HepG2 (cell line): ENCODE measurements at regions not wholly inside any gene's neighbourhood (a gene's known extent, or its start where the extent isn't known, plus 50 kb on each side); places are given as distances from the start of the nearest gene placed in this dataset.

Experiments
- ATAC-seq: fragments of 200-7000 bp; cut with Tn5 transposase; 3 replicates; pipeline ENCODE4 v1.9.1; 2020; ENCODE audit warnings: mild to moderate bottlenecking, moderate library complexity
- BruUV-seq: library from RNA; stranded (reverse); fragments of 400-500 nt; replicated peaks from 2 replicates; lab custom pipeline; 2021; lab: Mats Ljungman, UMichigan
- CTCF ChIA-PET: fragments of 300-600 bp; formaldehyde crosslinking; extraction: SDS; loops from one replicate; lab custom pipeline; 2021; ENCODE audit warnings: low total read pairs, inconsistent platforms, low intra/inter-chr PET ratio; lab: Yijun Ruan, JAX
- POLR2A ChIA-PET: fragments of 350-600 bp; sonication (Branson Sonifier 250); formaldehyde crosslinking; loops from one replicate; lab custom pipeline; 2020; ENCODE audit warnings: antibody characterized with exemption, inconsistent platforms; lab: Yijun Ruan, JAX
- DNase-seq: peaks from one replicate; pipeline ENCODE4 v3.0.0-alpha.2; 2015; ENCODE audit warnings: low spot score
- FAIRE-seq: peaks from 3 replicates; lab custom pipeline; 2011; peaks lifted over from hg19 to GRCh38; lab: Jason Lieb, UNC
- H2AFZ ChIP-seq: one replicate; pipeline ENCODE4 v1.6.1; 2011; ENCODE audit warnings: low read length, inconsistent platforms
- H3K27ac ChIP-seq: fragments of 300-600 bp; 3 replicates; pipeline ENCODE4 v1.8.0; 2011; ENCODE audit warnings: mixed run types, mild to moderate bottlenecking, mixed read lengths, low read length, inconsistent platforms; ENCODE audit not compliant: insufficient read depth; ENCODE audit errors: extremely low read length
- H3K27me3 ChIP-seq, 2 experiments: fragments of 200-600 bp in 1 of 2; 2 replicates in 1 of 2; 3 replicates in 1 of 2; pipeline versions ENCODE4 v1.6.0 to v1.8.0; 2011; ENCODE audit warnings: low read length in 2 of 2, mild to moderate bottlenecking in 2 of 2, moderate library complexity in 2 of 2, inconsistent platforms in 1 of 2; ENCODE audit not compliant: insufficient read depth in 2 of 2, control insufficient read depth in 1 of 2
- H3K36me3 ChIP-seq, 2 experiments: fragments of 200-600 bp in 1 of 2; replicated peaks in 1 of 2; 2 replicates in 1 of 2; 3 replicates in 1 of 2; pipeline versions ENCODE4 v1.5.1 to v1.8.0; 2011; ENCODE audit warnings: low read length in 2 of 2, inconsistent platforms in 1 of 2; ENCODE audit not compliant: insufficient read depth in 2 of 2, control insufficient read depth in 1 of 2
- H3K4me1 ChIP-seq: 2 replicates; pipeline ENCODE4 v1.5.1; 2012; ENCODE audit warnings: low read length, inconsistent platforms; ENCODE audit not compliant: insufficient read depth
- H3K4me2 ChIP-seq: 2 replicates; pipeline ENCODE4 v1.6.0; 2011; ENCODE audit warnings: low read depth, low read length, inconsistent platforms
- H3K4me3 ChIP-seq, 3 experiments: fragments of 200-600 bp in 1 of 3; sonication (generic), shearing (Covaris generic) in 1 of 3; replicated peaks in 1 of 3; 2 replicates each; pipeline ENCODE4 v1.5.1; 2011 to 2016; ENCODE audit warnings: low read length in 3 of 3, inconsistent platforms in 2 of 3, low read depth in 2 of 3, mild to moderate bottlenecking in 2 of 3, control low read depth in 1 of 3, mixed read lengths in 1 of 3; ENCODE audit not compliant: insufficient read depth in 1 of 3
- H3K79me2 ChIP-seq: one replicate; pipeline ENCODE4 v1.6.1; 2011; ENCODE audit warnings: low read length, inconsistent platforms; ENCODE audit not compliant: insufficient read depth
- H3K9ac ChIP-seq: 2 replicates; pipeline ENCODE4 v1.6.0; 2011; ENCODE audit warnings: mild to moderate bottlenecking, low read depth, low read length, inconsistent platforms; ENCODE audit not compliant: insufficient read depth
- H3K9me3 ChIP-seq: 2 replicates; pipeline ENCODE4 v1.5.1; 2012; ENCODE audit warnings: mild to moderate bottlenecking, low read length
- H4K20me1 ChIP-seq: 2 replicates; pipeline ENCODE4 v1.6.0; 2011; ENCODE audit warnings: inconsistent platforms, mild to moderate bottlenecking, low read length, moderate library complexity; ENCODE audit not compliant: insufficient read depth
- FOXA1 ChIP-seq, 2 experiments: fragments of 450-650 bp in 1 of 2; sonication (generic) in 1 of 2; formaldehyde crosslinking in 1 of 2; IDR thresholded peaks; 2 replicates each; pipeline versions ENCODE4 v1.4.0 to v1.6.1; 2016 to 2020; ENCODE audit warnings: missing genetic modification reagents in 1 of 2
- FOXA3 ChIP-seq: IDR thresholded peaks from 2 replicates; pipeline ENCODE4 v1.6.1; 2016; ENCODE audit warnings: missing genetic modification reagents, missing compliant biosample characterization
- GMEB2 ChIP-seq: IDR thresholded peaks from 2 replicates; pipeline ENCODE4 v1.6.1; 2016; ENCODE audit warnings: missing biosample characterization, missing genetic modification reagents, low read depth
- KLF16 ChIP-seq, 2 experiments: sonication (generic) in 1 of 2; formaldehyde crosslinking in 1 of 2; IDR thresholded peaks; 2 replicates each; pipeline versions ENCODE4 v1.6.1 to v1.8.0; 2016 to 2023; ENCODE audit warnings: missing genetic modification reagents in 2 of 2, missing compliant biosample characterization in 1 of 2
- MED13 ChIP-seq: sonication (generic); formaldehyde crosslinking; IDR thresholded peaks from 2 replicates; pipeline ENCODE4 v1.5.0; 2020; ENCODE audit warnings: missing genetic modification reagents
- MIER3 ChIP-seq: IDR thresholded peaks from 2 replicates; pipeline ENCODE4 v1.6.1; 2016; ENCODE audit warnings: missing compliant biosample characterization, borderline replicate concordance
- NCOA2 ChIP-seq: sonication (generic); formaldehyde crosslinking; IDR thresholded peaks from 2 replicates; pipeline ENCODE4 v1.8.0; 2022; ENCODE audit warnings: inconsistent platforms
- NCOA5 ChIP-seq: sonication (generic); formaldehyde crosslinking; IDR thresholded peaks from 2 replicates; pipeline ENCODE4 v1.4.0; 2020; ENCODE audit warnings: missing genetic modification reagents
- SNAPC4 ChIP-seq: sonication (generic); formaldehyde crosslinking; IDR thresholded peaks from 2 replicates; pipeline ENCODE4 v1.4.0; 2020; ENCODE audit warnings: mild to moderate bottlenecking, missing genetic modification reagents
- SRY ChIP-seq: sonication (generic); formaldehyde crosslinking; IDR thresholded peaks from 2 replicates; pipeline ENCODE4 v1.8.0; 2022; ENCODE audit warnings: mild to moderate bottlenecking, missing genetic modification reagents
- TAF15 ChIP-seq: fragments of 200-400 bp; formaldehyde crosslinking; IDR thresholded peaks from one replicate; pipeline ENCODE4 v1.6.1; 2018; ENCODE audit warnings: mild to moderate bottlenecking, low read depth, low read length; ENCODE audit not compliant: poor library complexity, severe bottlenecking
- ZFP90 ChIP-seq: sonication (generic); formaldehyde crosslinking; IDR thresholded peaks from 2 replicates; pipeline ENCODE4 v1.8.0; 2022; ENCODE audit warnings: missing genetic modification reagents, mild to moderate bottlenecking, inconsistent platforms, borderline replicate concordance
- ZNF20 ChIP-seq: sonication (generic); formaldehyde crosslinking; IDR thresholded peaks from 2 replicates; pipeline ENCODE4 v1.4.0; 2020; ENCODE audit warnings: mild to moderate bottlenecking, moderate library complexity, missing genetic modification reagents
- ZNF337 ChIP-seq: sonication (generic); formaldehyde crosslinking; IDR thresholded peaks from 2 replicates; pipeline ENCODE4 v1.5.1; 2020; ENCODE audit warnings: missing genetic modification reagents, low read depth, mild to moderate bottlenecking, borderline replicate concordance
- ZNF354B ChIP-seq: sonication (generic); formaldehyde crosslinking; IDR thresholded peaks from 2 replicates; pipeline ENCODE4 v1.8.0; 2022; ENCODE audit warnings: mild to moderate bottlenecking, missing genetic modification reagents
- ZNF839 ChIP-seq: sonication (generic); formaldehyde crosslinking; IDR thresholded peaks from 2 replicates; pipeline ENCODE4 v1.4.0; 2020; ENCODE audit warnings: missing genetic modification reagents, mild to moderate bottlenecking, borderline replicate concordance
- WGBS: methylation state at CpG from one replicate; pipeline ENCODE4 v1.1.6; 2017; ENCODE audit warnings: low lambda C conversion rate; 5-methylcytosine and 5-hydroxymethylcytosine counted together
- in situ Hi-C: cut with HindIII; loops from 2 replicates; pipeline ENCODE4 v1.10.0; 2017; ENCODE audit warnings: low pct_unique_long_range_greater_than_20kb; ENCODE audit not compliant: extremely low pct_ligation_motif_present
- intact Hi-C: fragments of 100-400 bp; cut with micrococcal nuclease; formaldehyde crosslinking; loops from one replicate; pipeline ENCODE4 v1.10.0; 2022; ENCODE audit not compliant: unreplicated experiment
- TF ChIP-seq, protein P1 (sequence below): sonication (generic); formaldehyde crosslinking; IDR thresholded peaks from 2 replicates; pipeline ENCODE4 v1.5.0; 2020; ENCODE audit warnings: missing genetic modification reagents

DNA sequence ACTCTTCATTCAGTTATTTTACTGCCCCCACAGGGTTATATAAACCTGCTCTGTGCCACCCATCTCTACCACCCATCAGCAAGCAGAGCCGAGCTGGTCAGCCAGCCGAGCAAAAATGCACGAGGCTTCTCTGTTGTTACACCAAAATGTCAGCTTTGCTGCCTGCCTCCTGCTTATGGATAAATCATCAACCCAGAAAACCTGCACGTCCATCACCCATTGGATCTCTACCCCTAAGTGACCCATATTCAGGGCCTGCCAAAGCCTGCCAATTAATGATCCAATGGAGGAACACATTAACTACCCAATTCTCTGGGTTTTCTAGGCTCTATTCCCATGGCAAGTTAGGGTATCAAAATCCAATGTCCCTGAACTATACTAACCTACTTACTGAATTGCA, 365.5 kb upstream of the ACVR2A start:
- CTCF ChIA-PET: no interaction called here

More for the DNA sequence above, 365.5 kb upstream of the ACVR2A start:
- ATAC-seq: no peak
- Histone ChIP-seq H3K4me2 (no peak overlapping the region), H3K4me3 (no peak overlapping the region), H3K9me3 (no peaks in the 10 kb centered on the region), H4K20me1 (no peaks in the 10 kb centered on the region), H3K36me3 (no peaks in the 10 kb centered on the region), H3K4me1 (no peaks in the 10 kb centered on the region), H3K27ac (no peak overlapping the region), H3K27me3 (no peaks in the 10 kb centered on the region), H3K79me2 (no peaks in the 10 kb centered on the region), H2AFZ (no peak overlapping the region), H3K9ac (no peak overlapping the region)
- DNase-seq: no peak
- no TSS peak for BruUV-seq
- POLR2A ChIA-PET: no interaction called here
- intact Hi-C loops: no loop called here
- FAIRE-seq: no peak
- TF ChIP-seq NCOA5 (CRISPR knock-in tag): no peak
- TF ChIP-seq ZNF839 (CRISPR knock-in tag): no peak
- TF ChIP-seq ZNF20: no peak
- TF ChIP-seq SRY (CRISPR knock-in tag): no peak
- no peak for TF ChIP-seq TAF15
- TF ChIP-seq ZFP90: no peak
- TF ChIP-seq NCOA2: no peak
- TF ChIP-seq GMEB2: no peak
- no peak for TF ChIP-seq FOXA3 (CRISPR knock-in tag)
- no peak for TF ChIP-seq MED13 (CRISPR knock-in tag)
- TF ChIP-seq, protein P1, sequence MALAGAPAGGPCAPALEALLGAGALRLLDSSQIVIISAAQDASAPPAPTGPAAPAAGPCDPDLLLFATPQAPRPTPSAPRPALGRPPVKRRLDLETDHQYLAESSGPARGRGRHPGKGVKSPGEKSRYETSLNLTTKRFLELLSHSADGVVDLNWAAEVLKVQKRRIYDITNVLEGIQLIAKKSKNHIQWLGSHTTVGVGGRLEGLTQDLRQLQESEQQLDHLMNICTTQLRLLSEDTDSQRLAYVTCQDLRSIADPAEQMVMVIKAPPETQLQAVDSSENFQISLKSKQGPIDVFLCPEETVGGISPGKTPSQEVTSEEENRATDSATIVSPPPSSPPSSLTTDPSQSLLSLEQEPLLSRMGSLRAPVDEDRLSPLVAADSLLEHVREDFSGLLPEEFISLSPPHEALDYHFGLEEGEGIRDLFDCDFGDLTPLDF (CRISPR knock-in tag): no peak
- TF ChIP-seq FOXA1 (IDR thresholded peaks at IDR 0.05): no peak
- TF ChIP-seq FOXA1 (CRISPR knock-in tag; IDR thresholded peaks at IDR 0.05): no peak
- TF ChIP-seq ZNF337 (CRISPR knock-in tag): no peak
- TF ChIP-seq SNAPC4: no peak
- TF ChIP-seq MIER3 (CRISPR knock-in tag): no peak
- TF ChIP-seq ZNF354B (CRISPR knock-in tag): no peak
- no peak for TF ChIP-seq KLF16 (CRISPR knock-in tag; IDR thresholded peaks at IDR 0.05)
- WGBS: 24% methylated on average over 4 of the region's 4 CpGs
- in situ Hi-C loops: no loop called here
